NCI-H2227 treated with DMSO at 0.1 percent for 48 hours (cell line): ENCODE measurements at regions not wholly inside any gene's neighbourhood (a gene's known extent, or its start where the extent isn't known, plus 50 kb on each side); places are given as distances from the start of the nearest gene placed in this dataset.

Source experiments
- DNase-seq: peaks from one replicate; lab custom pipeline; 2025; lab: John Stamatoyannopoulos, UW

GRCh38 chr6:145247692-145248419, 487.5 kb downstream of the EPM2A start:
- DNase-seq: no peak

- no peak for DNase-seq
Measured at GRCh38 chr6:145250436-145250835, 484.9 kb downstream of the EPM2A start.

- DNase-seq: no peak
Measured at GRCh38 chr6:145252737-145253136, 482.6 kb downstream of the EPM2A start.

GRCh38 chr6:145254649-145255401, 480.5 kb downstream of the EPM2A start:
- DNase-seq: no peak

- no peak for DNase-seq
Measured at GRCh38 chr6:145257704-145258103, 477.6 kb downstream of the EPM2A start.

- peak; percentile 11 for DNase-seq
Measured at GRCh38 chr6:145258122-145258521, 477.2 kb downstream of the EPM2A start.

- DNase-seq: no peak
Measured at GRCh38 chr6:145260484-145261175, 474.7 kb downstream of the EPM2A start.

- DNase-seq: no peak
Measured at GRCh38 chr6:145261758-145262157, 473.6 kb downstream of the EPM2A start.

GRCh38 chr6:145262771-145263170, 472.5 kb downstream of the EPM2A start:
- no peak for DNase-seq

- DNase-seq: no peak
Measured at GRCh38 chr6:145263778-145264211, 471.5 kb downstream of the EPM2A start.

- DNase-seq: no peak
Measured at GRCh38 chr6:145266432-145267075, 468.8 kb downstream of the EPM2A start.

GRCh38 chr6:145267076-145267867, 468.0 kb downstream of the EPM2A start:
- no peak for DNase-seq

GRCh38 chr6:145270464-145270863, 464.9 kb downstream of the EPM2A start:
- no peak for DNase-seq

- DNase-seq: no peak
Measured at GRCh38 chr6:145271040-145271439, 464.3 kb downstream of the EPM2A start.

GRCh38 chr6:145271577-145271976, 463.7 kb downstream of the EPM2A start:
- DNase-seq: no peak

- DNase-seq: no peak
Measured at GRCh38 chr6:145272246-145272645, 463.1 kb downstream of the EPM2A start.

- DNase-seq: no peak
Measured at GRCh38 chr6:145273136-145273535, 462.2 kb downstream of the EPM2A start.

- DNase-seq: no peak
Measured at GRCh38 chr6:145274083-145274482, 461.2 kb downstream of the EPM2A start.

GRCh38 chr6:145275019-145275418, 460.3 kb downstream of the EPM2A start:
- DNase-seq: no peak

- DNase-seq: no peak
Measured at GRCh38 chr6:145275787-145276186, 459.5 kb downstream of the EPM2A start.

- DNase-seq: no peak
Measured at GRCh38 chr6:145276756-145277155, 458.6 kb downstream of the EPM2A start.
